WTC11 (cell line): ENCODE measurements at regions not wholly inside any gene's neighbourhood (a gene's known extent, or its start where the extent isn't known, plus 50 kb on each side); places are given as distances from the start of the nearest gene placed in this dataset.

Experiments used
- ATAC-seq: fragments of 200-7000 bp; cut with Tn5 transposase; 2 replicates; pipeline ENCODE4 v1.10.0; 2021; ENCODE audit warnings: mild to moderate bottlenecking, moderate library complexity
- CTCF ChIA-PET: fragments of 300-600 bp; sonication (Branson Sonifier 250); formaldehyde crosslinking; loops from one replicate; lab custom pipeline; 2021; ENCODE audit warnings: antibody characterized with exemption; lab: Charles Lee
- POLR2A ChIA-PET: fragments of 350-600 bp; sonication (Branson Sonifier 250); formaldehyde crosslinking; loops from one replicate; lab custom pipeline; 2021; ENCODE audit warnings: antibody characterized with exemption; lab: Charles Lee
- DNase-seq: peaks from one replicate; pipeline ENCODE4 v3.0.0; 2021; ENCODE audit warnings: low spot score
- H3K27ac Mint-ChIP-seq: 2 replicates; pipeline ENCODE4 v1.8.0; 2021; ENCODE audit warnings: mixed read lengths
- H3K27me3 Mint-ChIP-seq: 2 replicates; pipeline ENCODE4 v1.8.0; 2021; ENCODE audit warnings: low read depth, mild to moderate bottlenecking, moderate library complexity, mixed read lengths
- H3K36me3 Mint-ChIP-seq: 2 replicates; pipeline ENCODE4 v1.8.0; 2021; ENCODE audit warnings: mixed read lengths
- H3K4me1 Mint-ChIP-seq: 2 replicates; pipeline ENCODE4 v1.8.0; 2022; ENCODE audit warnings: mixed read lengths
- H3K4me3 Mint-ChIP-seq: 2 replicates; pipeline ENCODE4 v1.8.0; 2021; ENCODE audit warnings: mild to moderate bottlenecking, moderate library complexity, mixed read lengths
- H3K9me3 Mint-ChIP-seq: 2 replicates; pipeline ENCODE4 v1.8.0; 2021; ENCODE audit warnings: mixed read lengths
- CBFB ChIP-seq: sonication (generic); formaldehyde crosslinking; IDR thresholded peaks from 2 replicates; pipeline ENCODE4 v1.8.1; 2022; ENCODE audit warnings: mild to moderate bottlenecking, low read depth, missing genetic modification reagents
- CTCF ChIP-seq: fragments of 200-600 bp; IDR thresholded peaks from 2 replicates; pipeline ENCODE4 v1.8.0; 2022; ENCODE audit warnings: antibody characterized with exemption
- E2F4 ChIP-seq: sonication (generic); formaldehyde crosslinking; IDR thresholded peaks from 2 replicates; pipeline ENCODE4 v1.8.1; 2022; ENCODE audit warnings: low read depth, mild to moderate bottlenecking, moderate library complexity, missing genetic modification reagents, borderline replicate concordance
- ELF4 ChIP-seq: sonication (generic); formaldehyde crosslinking; IDR thresholded peaks from 2 replicates; pipeline ENCODE4 v1.8.1; 2022; ENCODE audit warnings: low read depth, mild to moderate bottlenecking, moderate library complexity, missing genetic modification reagents
- ETV6 ChIP-seq: sonication (generic); formaldehyde crosslinking; IDR thresholded peaks from 2 replicates; pipeline ENCODE4 v1.8.1; 2022; ENCODE audit warnings: mild to moderate bottlenecking, missing genetic modification reagents
- FOXJ3 ChIP-seq: sonication (generic); formaldehyde crosslinking; IDR thresholded peaks from 2 replicates; pipeline ENCODE4 v1.9.0; 2021; ENCODE audit warnings: missing genetic modification reagents, mild to moderate bottlenecking, borderline replicate concordance
- FOXK1 ChIP-seq: sonication (generic); formaldehyde crosslinking; IDR thresholded peaks from 2 replicates; pipeline ENCODE4 v1.8.0; 2022; ENCODE audit warnings: mild to moderate bottlenecking, moderate library complexity, missing genetic modification reagents
- FOXP1 ChIP-seq: sonication (generic); formaldehyde crosslinking; IDR thresholded peaks from 2 replicates; pipeline ENCODE4 v1.8.0; 2022; ENCODE audit warnings: missing genetic modification reagents, mild to moderate bottlenecking, moderate library complexity, borderline replicate concordance
- GABPB1 ChIP-seq: sonication (generic); formaldehyde crosslinking; IDR thresholded peaks from 2 replicates; pipeline ENCODE4 v1.8.1; 2023; ENCODE audit warnings: mild to moderate bottlenecking, missing genetic modification reagents
- JUN ChIP-seq: sonication (generic); formaldehyde crosslinking; IDR thresholded peaks from 2 replicates; pipeline ENCODE4 v1.8.0; 2023; ENCODE audit warnings: mild to moderate bottlenecking, missing genetic modification reagents
- KAT7 ChIP-seq: sonication (generic); formaldehyde crosslinking; IDR thresholded peaks from 2 replicates; pipeline ENCODE4 v1.8.1; 2023; ENCODE audit warnings: missing genetic modification reagents, mild to moderate bottlenecking, borderline replicate concordance
- MYBL2 ChIP-seq: sonication (generic); formaldehyde crosslinking; IDR thresholded peaks from 2 replicates; pipeline ENCODE4 v1.8.1; 2023; ENCODE audit warnings: mild to moderate bottlenecking, moderate library complexity, missing genetic modification reagents
- OVOL2 ChIP-seq: fragments of 250-450 bp; sonication (Bioruptor Pico); IDR thresholded peaks from 2 replicates; pipeline ENCODE4 v1.9.0; 2021; ENCODE audit warnings: mild to moderate bottlenecking, borderline replicate concordance
- RELA ChIP-seq: sonication (generic); formaldehyde crosslinking; IDR thresholded peaks from 2 replicates; pipeline ENCODE4 v1.8.1; 2022; ENCODE audit warnings: missing genetic modification reagents, mild to moderate bottlenecking, borderline replicate concordance
- RORB ChIP-seq: fragments of 250-450 bp; sonication (Bioruptor Pico); IDR thresholded peaks from 2 replicates; pipeline ENCODE4 v1.9.0; 2021; ENCODE audit warnings: mild to moderate bottlenecking
- SP1 ChIP-seq: sonication (generic); formaldehyde crosslinking; conservative IDR thresholded peaks from 2 replicates; pipeline ENCODE4 v1.8.1; 2022; ENCODE audit warnings: missing genetic modification reagents
- TEAD1 ChIP-seq: sonication (generic); formaldehyde crosslinking; IDR thresholded peaks from 2 replicates; pipeline ENCODE4 v1.8.0; 2022; ENCODE audit warnings: mild to moderate bottlenecking, missing genetic modification reagents
- TEAD4 ChIP-seq: sonication (generic); formaldehyde crosslinking; IDR thresholded peaks from 2 replicates; pipeline ENCODE4 v1.8.0; 2022; ENCODE audit warnings: mild to moderate bottlenecking, missing genetic modification reagents
- TP53 ChIP-seq: sonication (generic); formaldehyde crosslinking; IDR thresholded peaks from 2 replicates; pipeline ENCODE4 v1.8.1; 2023; ENCODE audit warnings: mild to moderate bottlenecking, missing genetic modification reagents
- ZNF232 ChIP-seq: sonication (generic); formaldehyde crosslinking; IDR thresholded peaks from 2 replicates; pipeline ENCODE4 v1.8.0; 2022; ENCODE audit warnings: mild to moderate bottlenecking, missing genetic modification reagents
- ZNF263 ChIP-seq: sonication (generic); formaldehyde crosslinking; IDR thresholded peaks from 2 replicates; pipeline ENCODE4 v1.8.1; 2022; ENCODE audit warnings: low read depth, mild to moderate bottlenecking, moderate library complexity, missing genetic modification reagents
- ZNF396 ChIP-seq: fragments of 250-450 bp; sonication (Bioruptor Pico); IDR thresholded peaks from 2 replicates; pipeline ENCODE4 v1.8.0; 2021; ENCODE audit warnings: mild to moderate bottlenecking, moderate library complexity, borderline replicate concordance
- TF ChIP-seq, protein P1 (sequence below): sonication (generic); formaldehyde crosslinking; IDR thresholded peaks from 2 replicates; pipeline ENCODE4 v1.8.1; 2023; ENCODE audit warnings: mild to moderate bottlenecking, moderate library complexity, missing genetic modification reagents
- TF ChIP-seq, protein P2 (sequence below): sonication (generic); formaldehyde crosslinking; IDR thresholded peaks from 2 replicates; pipeline ENCODE4 v1.8.1; 2022; ENCODE audit warnings: mild to moderate bottlenecking, moderate library complexity, missing genetic modification reagents
- TF ChIP-seq, protein P3 (sequence below): fragments of 250-450 bp; sonication (Bioruptor Pico); IDR thresholded peaks from 2 replicates; pipeline ENCODE4 v2.1.2; 2022; ENCODE audit warnings: mild to moderate bottlenecking, moderate library complexity
- TF ChIP-seq, protein P4 (sequence below): sonication (generic); formaldehyde crosslinking; IDR thresholded peaks from 2 replicates; pipeline ENCODE4 v1.8.0; 2022; ENCODE audit warnings: mild to moderate bottlenecking, missing genetic modification reagents

GRCh38 chr7:17668122-17668521, 272.2 kb downstream of the SNX13 start (continued):
- TF ChIP-seq CTCF (no peak), GABPB1 (CRISPR knock-in tag) (no peak), ELF4 (CRISPR knock-in tag) (no peak), OVOL2 (CRISPR knock-in tag) (no peak), CBFB (CRISPR knock-in tag) (no peak)

DNA sequence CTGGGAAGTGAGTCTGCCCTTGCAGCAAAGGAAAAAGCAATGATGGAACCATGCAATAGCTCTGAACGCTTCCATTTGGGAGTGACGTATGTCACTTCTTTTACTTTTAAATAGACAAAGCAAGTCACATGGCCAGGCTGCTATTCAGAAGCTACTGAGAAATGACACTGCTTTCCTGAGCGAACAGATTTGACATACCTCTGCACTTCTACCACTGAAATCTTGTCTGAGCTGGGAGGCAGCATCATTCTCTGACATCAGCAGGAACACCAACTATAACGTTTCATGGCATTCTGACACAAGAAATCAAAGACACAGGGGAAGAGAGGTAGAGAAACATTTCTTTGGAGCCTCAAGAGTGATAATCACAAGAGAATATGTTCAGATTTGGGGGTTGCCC, 271.1 kb downstream of the SNX13 start:
- TF ChIP-seq RELA: no peak
- TF ChIP-seq ELF4 (CRISPR knock-in tag): no peak
- no peak for TF ChIP-seq TEAD1 (CRISPR knock-in tag)
- no peak for TF ChIP-seq KAT7
- TF ChIP-seq ZNF232: no peak
- TF ChIP-seq TP53 (CRISPR knock-in tag): no peak
- TF ChIP-seq, protein P1, sequence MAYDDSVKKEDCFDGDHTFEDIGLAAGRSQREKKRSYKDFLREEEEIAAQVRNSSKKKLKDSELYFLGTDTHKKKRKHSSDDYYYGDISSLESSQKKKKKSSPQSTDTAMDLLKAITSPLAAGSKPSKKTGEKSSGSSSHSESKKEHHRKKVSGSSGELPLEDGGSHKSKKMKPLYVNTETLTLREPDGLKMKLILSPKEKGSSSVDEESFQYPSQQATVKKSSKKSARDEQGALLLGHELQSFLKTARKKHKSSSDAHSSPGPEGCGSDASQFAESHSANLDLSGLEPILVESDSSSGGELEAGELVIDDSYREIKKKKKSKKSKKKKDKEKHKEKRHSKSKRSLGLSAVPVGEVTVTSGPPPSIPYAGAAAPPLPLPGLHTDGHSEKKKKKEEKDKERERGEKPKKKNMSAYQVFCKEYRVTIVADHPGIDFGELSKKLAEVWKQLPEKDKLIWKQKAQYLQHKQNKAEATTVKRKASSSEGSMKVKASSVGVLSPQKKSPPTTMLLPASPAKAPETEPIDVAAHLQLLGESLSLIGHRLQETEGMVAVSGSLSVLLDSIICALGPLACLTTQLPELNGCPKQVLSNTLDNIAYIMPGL (CRISPR knock-in tag): no peak
- TF ChIP-seq, protein P2, sequence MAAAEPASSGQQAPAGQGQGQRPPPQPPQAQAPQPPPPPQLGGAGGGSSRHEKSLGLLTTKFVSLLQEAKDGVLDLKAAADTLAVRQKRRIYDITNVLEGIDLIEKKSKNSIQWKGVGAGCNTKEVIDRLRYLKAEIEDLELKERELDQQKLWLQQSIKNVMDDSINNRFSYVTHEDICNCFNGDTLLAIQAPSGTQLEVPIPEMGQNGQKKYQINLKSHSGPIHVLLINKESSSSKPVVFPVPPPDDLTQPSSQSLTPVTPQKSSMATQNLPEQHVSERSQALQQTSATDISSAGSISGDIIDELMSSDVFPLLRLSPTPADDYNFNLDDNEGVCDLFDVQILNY (CRISPR knock-in tag): no peak
- no peak for TF ChIP-seq ETV6 (CRISPR knock-in tag)
- TF ChIP-seq, protein P3, sequence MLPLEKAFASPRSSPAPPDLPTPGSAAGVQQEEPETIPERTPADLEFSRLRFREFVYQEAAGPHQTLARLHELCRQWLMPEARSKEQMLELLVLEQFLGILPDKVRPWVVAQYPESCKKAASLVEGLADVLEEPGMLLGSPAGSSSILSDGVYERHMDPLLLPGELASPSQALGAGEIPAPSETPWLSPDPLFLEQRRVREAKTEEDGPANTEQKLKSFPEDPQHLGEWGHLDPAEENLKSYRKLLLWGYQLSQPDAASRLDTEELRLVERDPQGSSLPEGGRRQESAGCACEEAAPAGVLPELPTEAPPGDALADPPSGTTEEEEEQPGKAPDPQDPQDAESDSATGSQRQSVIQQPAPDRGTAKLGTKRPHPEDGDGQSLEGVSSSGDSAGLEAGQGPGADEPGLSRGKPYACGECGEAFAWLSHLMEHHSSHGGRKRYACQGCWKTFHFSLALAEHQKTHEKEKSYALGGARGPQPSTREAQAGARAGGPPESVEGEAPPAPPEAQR (CRISPR knock-in tag): no peak
- TF ChIP-seq, all 79 proteins: peak for 0
- ATAC-seq (no peak), DNase-seq (no peak)
- peaks cover under 1% of the 10 kb centered on the region for H3K9me3 Mint-ChIP-seq
- H3K27ac Mint-ChIP-seq: no peak overlapping the region
- no peaks in the 10 kb centered on the region for H3K36me3 Mint-ChIP-seq
- no peaks in the 10 kb centered on the region for H3K27me3 Mint-ChIP-seq
- no peak overlapping the region for H3K4me3 Mint-ChIP-seq
- H3K4me1 Mint-ChIP-seq: peaks cover 6% of the 10 kb centered on the region
- CTCF ChIA-PET: no interaction called here
- POLR2A ChIA-PET: no interaction called here

GRCh38 chr7:17671956-17672355, 268.3 kb downstream of the SNX13 start:
- H3K9me3 Mint-ChIP-seq: peaks cover 11% of the 10 kb centered on the region
- no peaks in the 10 kb centered on the region for H3K4me1 Mint-ChIP-seq
- no peak overlapping the region for H3K27ac Mint-ChIP-seq
- ChIA-PET POLR2A (no interaction called here), CTCF (interaction anchor here (0.7 to 2.6 kb wide), 2 partner anchors 9 to 44 kb away, joined by 3 to 9 read pairs; no protein-coding TSS in a partner anchor)
- no peaks in the 10 kb centered on the region for H3K36me3 Mint-ChIP-seq
- no peaks in the 10 kb centered on the region for H3K27me3 Mint-ChIP-seq
- no peak for ATAC-seq
- no peak for DNase-seq
- H3K4me3 Mint-ChIP-seq: no peak overlapping the region
- TF ChIP-seq CBFB (CRISPR knock-in tag) (no peak), SP1 (CRISPR knock-in tag) (no peak), RELA (no peak), MYBL2 (no peak), FOXP1 (no peak), GABPB1 (CRISPR knock-in tag) (no peak), FOXJ3 (CRISPR knock-in tag) (no peak), ZNF263 (no peak), ZNF396 (CRISPR knock-in tag) (no peak), RORB (CRISPR knock-in tag) (no peak), JUN (CRISPR knock-in tag) (no peak), E2F4 (CRISPR knock-in tag) (no peak), TEAD4 (CRISPR knock-in tag) (no peak), OVOL2 (CRISPR knock-in tag) (no peak), FOXK1 (CRISPR knock-in tag) (no peak)
- TF ChIP-seq, protein P4, sequence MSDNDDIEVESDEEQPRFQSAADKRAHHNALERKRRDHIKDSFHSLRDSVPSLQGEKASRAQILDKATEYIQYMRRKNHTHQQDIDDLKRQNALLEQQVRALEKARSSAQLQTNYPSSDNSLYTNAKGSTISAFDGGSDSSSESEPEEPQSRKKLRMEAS: no peak
- TF ChIP-seq, protein P1 (CRISPR knock-in tag): no peak
